GM18511 (cell line): ENCODE measurements at regions not wholly inside any gene's neighbourhood (a gene's known extent, or its start where the extent isn't known, plus 50 kb on each side); places are given as distances from the start of the nearest gene placed in this dataset.

Source experiments
- ATAC-seq: cut with Tn5 transposase; IDR thresholded peaks from one replicate; pipeline ENCODE4 v1.9.1; 2021; ENCODE audit warnings: mild to moderate bottlenecking, moderate library complexity; ENCODE audit not compliant: unreplicated experiment

DNA sequence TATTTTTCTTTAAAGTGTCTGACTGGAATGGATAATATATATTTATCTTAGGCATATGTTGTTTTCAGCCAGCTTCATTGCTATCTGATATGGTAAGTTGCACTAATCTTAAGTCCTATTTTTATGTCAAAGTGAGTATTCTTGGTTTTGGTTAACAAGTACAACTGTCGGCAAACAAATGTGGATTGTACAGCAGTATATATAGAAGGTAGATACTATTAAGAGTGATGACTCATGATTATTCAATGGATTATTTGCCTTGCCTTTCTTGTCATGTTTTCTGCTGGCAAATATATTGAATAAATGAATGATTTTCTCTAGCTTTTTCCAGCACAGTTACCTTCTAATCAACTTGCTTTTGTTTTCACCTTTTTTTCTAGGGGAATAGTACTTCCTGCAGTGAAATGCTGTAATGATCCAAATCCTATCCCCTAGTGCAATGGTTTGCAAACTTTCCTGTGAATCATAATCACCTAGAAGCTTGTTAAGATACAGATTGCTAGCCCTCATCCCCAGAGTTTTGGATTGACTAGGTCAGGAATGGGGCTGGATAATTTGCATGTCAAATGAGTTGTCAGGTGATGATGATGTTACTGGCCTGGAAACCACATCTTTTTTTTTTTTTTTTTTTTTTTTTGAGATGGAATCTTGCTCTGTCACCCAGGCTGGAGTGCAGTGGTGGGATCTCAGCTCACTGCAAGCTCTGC is 60.8 kb upstream of the ARRDC3 start:
- ATAC-seq, result peak; percentile 48

DNA sequence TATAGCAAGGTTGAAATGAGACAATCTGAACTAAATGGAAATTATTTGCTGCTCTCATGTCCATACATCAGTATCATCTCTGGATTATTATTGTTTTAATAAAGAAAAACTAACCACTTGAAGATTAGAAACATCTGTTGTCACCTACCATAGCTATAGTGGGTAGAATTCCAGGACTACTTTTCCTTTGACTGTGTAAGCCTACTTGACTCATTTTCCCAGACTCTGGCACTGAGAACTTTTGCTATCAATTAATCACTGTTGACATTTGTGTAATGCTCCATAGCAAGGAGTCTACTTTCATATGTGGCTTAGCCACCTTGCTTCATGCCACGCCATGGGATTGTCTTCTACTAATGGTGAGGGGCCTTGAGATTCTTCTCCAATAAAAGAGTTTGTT is 59.9 kb upstream of the ARRDC3 start:
- ATAC-seq, result no peak

DNA sequence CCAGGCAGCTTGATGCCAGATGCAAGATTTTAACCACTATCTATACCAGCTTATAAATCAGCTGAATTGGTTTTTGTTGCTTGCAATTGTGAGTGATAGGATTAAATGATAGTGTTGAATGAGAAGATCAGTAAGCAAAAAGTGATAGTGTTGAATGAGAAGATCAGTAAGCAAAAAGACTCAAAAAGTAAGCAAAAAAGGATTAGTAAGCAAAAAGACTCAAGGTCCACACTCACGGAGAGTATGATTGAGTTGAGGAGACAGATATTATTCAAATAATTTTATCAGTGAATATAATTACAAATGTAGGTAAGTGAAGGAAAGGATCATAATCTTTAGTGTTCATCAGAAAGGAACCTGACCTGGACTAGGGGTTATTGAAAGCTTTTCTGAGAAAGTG is 58.0 kb upstream of the ARRDC3 start:
- ATAC-seq, result no peak

DNA sequence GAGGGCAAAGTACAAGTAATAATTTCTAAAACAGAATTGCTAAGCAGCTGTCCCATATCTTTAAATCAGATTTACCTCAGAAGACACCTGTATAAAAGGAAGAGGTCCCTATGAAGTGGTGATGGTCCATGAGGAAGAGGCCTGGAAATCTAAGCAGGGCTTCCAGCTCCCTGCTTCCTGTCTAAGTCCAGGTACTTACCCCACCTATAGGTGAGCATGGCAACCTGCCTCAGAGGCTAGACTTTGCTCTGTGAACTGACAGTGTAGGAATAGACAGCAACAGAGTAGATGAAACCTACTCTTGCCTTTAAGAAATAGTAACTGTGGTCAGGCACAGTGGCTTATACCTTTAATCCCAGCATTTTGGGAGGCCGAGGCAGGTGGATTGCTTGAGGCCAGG is 55.8 kb upstream of the ARRDC3 start:
- no peak for ATAC-seq

DNA sequence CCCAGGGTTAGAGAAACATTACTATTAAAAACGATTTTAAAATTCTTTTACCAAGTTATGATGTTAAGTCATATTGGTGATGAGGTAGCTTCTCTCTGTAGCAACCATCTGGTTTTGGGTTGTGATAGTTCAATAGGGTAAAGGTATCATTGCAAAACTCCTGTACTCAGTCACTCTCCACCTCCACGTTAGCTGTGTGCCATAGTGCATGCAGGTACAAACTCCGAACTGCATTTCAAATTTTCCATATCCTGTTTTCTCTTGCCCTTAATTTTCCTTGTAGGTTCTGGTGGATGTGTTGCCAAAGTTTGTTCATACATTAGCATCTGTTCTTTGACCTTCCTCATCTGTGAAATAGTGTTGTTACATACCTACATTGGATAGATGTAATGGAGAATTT is 53.1 kb upstream of the ARRDC3 start:
- no peak for ATAC-seq

DNA sequence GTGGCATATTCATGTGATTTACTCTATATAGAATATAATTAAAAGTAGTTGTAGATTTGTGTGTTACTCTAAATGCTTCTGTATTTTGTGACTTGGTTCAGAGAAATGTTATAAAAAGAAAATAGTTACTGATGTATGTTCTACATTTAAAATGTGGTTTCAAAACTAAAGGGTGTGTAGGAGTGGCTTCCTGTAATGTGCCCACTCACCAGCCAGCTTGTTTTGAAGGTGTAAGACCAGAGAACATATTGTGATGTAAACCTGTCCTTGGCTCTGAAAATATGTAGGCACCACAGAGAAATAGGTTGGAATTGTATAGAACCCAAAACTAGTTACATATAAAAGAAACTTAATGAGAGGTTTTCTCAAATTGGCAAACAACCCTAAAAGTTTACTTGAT is 51.2 kb upstream of the ARRDC3 start:
- peak; percentile 78 for ATAC-seq

DNA sequence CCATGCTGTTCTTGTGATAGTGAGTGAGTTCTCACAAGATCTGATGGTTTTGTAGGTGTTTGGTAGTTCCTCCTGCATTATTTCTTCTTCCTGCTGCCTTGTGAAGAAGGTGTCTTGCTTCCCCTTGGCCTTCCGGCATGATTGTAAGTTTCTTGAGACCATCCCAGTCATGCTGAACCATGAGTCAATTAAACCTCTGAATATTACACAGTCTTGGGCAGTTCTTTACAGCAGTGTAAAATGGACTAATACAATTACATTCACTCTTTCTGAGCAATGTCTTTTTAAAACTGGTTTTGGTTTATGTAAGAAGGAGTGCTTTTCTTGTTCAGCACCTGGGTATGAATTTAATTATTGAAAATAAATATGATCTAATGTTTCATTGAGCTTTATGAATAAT is 50.7 kb upstream of the ARRDC3 start:
- peak; percentile 27 for ATAC-seq
